Neural progenitor cell (in vitro differentiated cells): ENCODE measurements at regions not wholly inside any gene's neighbourhood (a gene's known extent, or its start where the extent isn't known, plus 50 kb on each side); places are given as distances from the start of the nearest gene placed in this dataset.

Experiments used
- DNase-seq: peaks from one replicate; pipeline ENCODE4 v3.0.0-alpha.2; 2016; ENCODE audit warnings: low spot score
- H2AFZ ChIP-seq: fragments of 200-600 bp; sonication (generic); replicated peaks from 2 replicates; pipeline ENCODE4 v1.6.1; 2016; ENCODE audit warnings: antibody characterized with exemption
- H3F3A ChIP-seq: fragments of 200-600 bp; sonication (generic); 2 replicates; pipeline ENCODE4 v1.6.1; 2016; ENCODE audit warnings: antibody characterized with exemption, low read depth
- H3K27ac ChIP-seq: fragments of 200-600 bp; sonication (generic); 2 replicates; pipeline ENCODE4 v1.5.1; 2016; ENCODE audit warnings: mild to moderate bottlenecking
- H3K27me3 ChIP-seq: fragments of 200-600 bp; sonication (generic); 2 replicates; pipeline ENCODE4 v1.6.1; 2016; ENCODE audit warnings: mild to moderate bottlenecking, moderate library complexity
- H3K36me3 ChIP-seq: fragments of 200-600 bp; sonication (generic); 2 replicates; pipeline ENCODE4 v1.5.1; 2016
- H3K4me1 ChIP-seq: fragments of 200-600 bp; sonication (generic); 2 replicates; pipeline ENCODE4 v1.6.1; 2016; ENCODE audit warnings: mixed run types
- H3K4me2 ChIP-seq: fragments of 200-600 bp; sonication (generic); 2 replicates; pipeline ENCODE4 v1.6.1; 2016
- H3K4me3 ChIP-seq: fragments of 200-600 bp; sonication (generic); 2 replicates; pipeline ENCODE4 v1.5.1; 2016
- H3K79me2 ChIP-seq: fragments of 200-600 bp; sonication (generic); 2 replicates; pipeline ENCODE4 v1.6.1; 2016; ENCODE audit warnings: low read depth
- H3K9ac ChIP-seq: fragments of 200-600 bp; sonication (generic); 2 replicates; pipeline ENCODE4 v1.6.1; 2016
- H3K9me3 ChIP-seq: fragments of 200-600 bp; sonication (generic); 2 replicates; pipeline ENCODE4 v1.5.1; 2016; ENCODE audit warnings: low read depth
- H4K20me1 ChIP-seq: fragments of 200-600 bp; sonication (generic); 2 replicates; pipeline ENCODE4 v1.6.1; 2016; ENCODE audit warnings: low read depth
- H3K27ac Mint-ChIP-seq: 3 replicates; pipeline ENCODE4 v1.8.0; 2021; ENCODE audit warnings: mixed read lengths
- H3K27me3 Mint-ChIP-seq: 2 replicates; pipeline ENCODE4 v1.8.0; 2022; ENCODE audit warnings: low read depth, mild to moderate bottlenecking, inconsistent platforms, moderate library complexity, mixed read lengths; ENCODE audit not compliant: insufficient read depth
- H3K36me3 Mint-ChIP-seq: 3 replicates; pipeline ENCODE4 v1.8.0; 2021; ENCODE audit warnings: mixed read lengths
- H3K4me1 Mint-ChIP-seq: 3 replicates; pipeline ENCODE4 v1.8.0; 2021; ENCODE audit warnings: mixed read lengths
- H3K4me3 Mint-ChIP-seq: 3 replicates; pipeline ENCODE4 v1.8.0; 2021; ENCODE audit warnings: mild to moderate bottlenecking, moderate library complexity, mixed read lengths
- H3K9me3 Mint-ChIP-seq: 3 replicates; pipeline ENCODE4 v1.8.0; 2020; ENCODE audit warnings: mixed read lengths
- EZH2 ChIP-seq: fragments of 200-600 bp; sonication (generic); IDR thresholded peaks from 2 replicates; pipeline ENCODE4 v1.6.1; 2017; ENCODE audit warnings: antibody characterized with exemption, mild to moderate bottlenecking, moderate library complexity
- EZH2phosphoT487 ChIP-seq: fragments of 200-600 bp; sonication (generic); IDR thresholded peaks from 2 replicates; pipeline ENCODE4 v1.6.1; 2017; ENCODE audit warnings: antibody characterized with exemption
- TF ChIP-seq, protein P1 (sequence below): fragments of 200-600 bp; sonication (generic); IDR thresholded peaks from 2 replicates; pipeline ENCODE4 v1.5.1; 2017; ENCODE audit warnings: antibody characterized with exemption, mild to moderate bottlenecking

DNA sequence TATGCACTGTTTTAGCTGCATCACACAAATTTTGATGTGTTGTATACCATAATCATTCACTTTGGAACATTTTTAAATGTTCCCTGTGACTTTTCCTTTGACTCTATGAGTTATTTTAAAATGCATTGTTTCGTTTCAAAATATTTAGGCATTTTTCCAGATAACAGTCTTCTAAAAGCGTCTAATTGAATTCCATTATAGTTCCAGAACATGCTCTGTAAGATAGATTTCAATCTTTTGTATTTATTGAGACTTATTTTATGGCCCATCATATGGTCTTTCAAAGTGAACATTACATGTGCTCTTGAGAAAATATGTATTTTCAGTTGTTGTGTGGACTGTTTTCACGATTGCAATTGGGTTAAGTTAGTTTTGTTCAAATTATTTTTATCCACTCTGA, 98.7 kb upstream of the ARHGAP5 start:
- Histone ChIP-seq H3K79me2 (no peaks in the 10 kb centered on the region), H4K20me1 (no peaks in the 10 kb centered on the region), H3K9me3 (no peaks in the 10 kb centered on the region), H3K4me3 (no peak overlapping the region), H3K4me2 (no peak overlapping the region), H3K9ac (no peak overlapping the region), H3K4me1 (no peaks in the 10 kb centered on the region), H3K27me3 (no peaks in the 10 kb centered on the region), H3K36me3 (no peaks in the 10 kb centered on the region), H3K27ac (no peak overlapping the region), H3F3A (no peaks in the 10 kb centered on the region), H2AFZ (no peak overlapping the region)
- Mint-ChIP-seq H3K4me1 (no peaks in the 10 kb centered on the region), H3K36me3 (peaks cover 5% of the 10 kb centered on the region), H3K27me3 (peaks cover 4% of the 10 kb centered on the region), H3K27ac (no peak overlapping the region), H3K9me3 (peaks cover 35% of the 10 kb centered on the region), H3K4me3 (no peak overlapping the region)
- DNase-seq: no peak
- TF ChIP-seq EZH2phosphoT487 (no peak), EZH2 (no peak)
- TF ChIP-seq, protein P1, sequence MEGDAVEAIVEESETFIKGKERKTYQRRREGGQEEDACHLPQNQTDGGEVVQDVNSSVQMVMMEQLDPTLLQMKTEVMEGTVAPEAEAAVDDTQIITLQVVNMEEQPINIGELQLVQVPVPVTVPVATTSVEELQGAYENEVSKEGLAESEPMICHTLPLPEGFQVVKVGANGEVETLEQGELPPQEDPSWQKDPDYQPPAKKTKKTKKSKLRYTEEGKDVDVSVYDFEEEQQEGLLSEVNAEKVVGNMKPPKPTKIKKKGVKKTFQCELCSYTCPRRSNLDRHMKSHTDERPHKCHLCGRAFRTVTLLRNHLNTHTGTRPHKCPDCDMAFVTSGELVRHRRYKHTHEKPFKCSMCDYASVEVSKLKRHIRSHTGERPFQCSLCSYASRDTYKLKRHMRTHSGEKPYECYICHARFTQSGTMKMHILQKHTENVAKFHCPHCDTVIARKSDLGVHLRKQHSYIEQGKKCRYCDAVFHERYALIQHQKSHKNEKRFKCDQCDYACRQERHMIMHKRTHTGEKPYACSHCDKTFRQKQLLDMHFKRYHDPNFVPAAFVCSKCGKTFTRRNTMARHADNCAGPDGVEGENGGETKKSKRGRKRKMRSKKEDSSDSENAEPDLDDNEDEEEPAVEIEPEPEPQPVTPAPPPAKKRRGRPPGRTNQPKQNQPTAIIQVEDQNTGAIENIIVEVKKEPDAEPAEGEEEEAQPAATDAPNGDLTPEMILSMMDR: no peak

DNA sequence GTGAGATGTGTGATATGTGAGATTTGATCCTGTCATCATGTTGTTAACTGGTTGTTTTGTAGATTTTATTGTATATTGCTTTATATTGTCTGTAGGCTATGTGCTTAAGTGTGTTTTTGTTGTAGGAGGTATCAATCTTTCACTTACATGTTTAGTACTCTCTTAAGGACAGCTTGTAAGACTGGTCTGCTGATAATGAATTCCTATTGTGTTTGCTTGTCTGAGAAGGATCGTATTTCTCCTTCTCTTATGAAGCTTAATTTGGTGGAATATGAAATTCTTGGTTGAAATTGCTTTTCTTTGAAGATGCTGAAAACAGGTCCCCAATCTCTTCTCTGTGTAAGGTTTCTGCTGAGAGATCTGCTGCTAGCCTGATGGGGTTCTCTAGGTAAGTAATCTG, 94.5 kb upstream of the ARHGAP5 start:
- Mint-ChIP-seq H3K27me3 (no peaks in the 10 kb centered on the region), H3K36me3 (peaks cover 5% of the 10 kb centered on the region), H3K4me3 (no peak overlapping the region), H3K9me3 (peaks cover 43% of the 10 kb centered on the region), H3K27ac (no peak overlapping the region), H3K4me1 (no peaks in the 10 kb centered on the region)
- Histone ChIP-seq H4K20me1 (no peaks in the 10 kb centered on the region), H3K79me2 (no peaks in the 10 kb centered on the region), H3F3A (no peaks in the 10 kb centered on the region), H3K4me3 (no peak overlapping the region), H3K9ac (no peak overlapping the region), H3K4me1 (no peaks in the 10 kb centered on the region), H3K36me3 (no peaks in the 10 kb centered on the region), H2AFZ (no peak overlapping the region), H3K27me3 (no peaks in the 10 kb centered on the region), H3K9me3 (no peaks in the 10 kb centered on the region), H3K27ac (no peak overlapping the region), H3K4me2 (no peak overlapping the region)
- DNase-seq: no peak
- TF ChIP-seq EZH2 (no peak), EZH2phosphoT487 (no peak)
- TF ChIP-seq, protein P1: no peak

- Histone ChIP-seq H3F3A (no peaks in the 10 kb centered on the region), H3K27ac (no peak overlapping the region), H4K20me1 (no peaks in the 10 kb centered on the region), H3K36me3 (no peaks in the 10 kb centered on the region), H2AFZ (no peak overlapping the region), H3K4me2 (no peak overlapping the region), H3K9me3 (no peaks in the 10 kb centered on the region), H3K4me1 (peaks cover 4% of the 10 kb centered on the region), H3K79me2 (no peaks in the 10 kb centered on the region), H3K9ac (no peak overlapping the region), H3K27me3 (no peaks in the 10 kb centered on the region), H3K4me3 (no peak overlapping the region)
- Mint-ChIP-seq H3K4me1 (peaks cover 2% of the 10 kb centered on the region), H3K27ac (no peak overlapping the region), H3K4me3 (no peak overlapping the region), H3K36me3 (peaks cover 5% of the 10 kb centered on the region), H3K27me3 (no peaks in the 10 kb centered on the region), H3K9me3 (peaks cover 33% of the 10 kb centered on the region)
- TF ChIP-seq EZH2phosphoT487 (no peak), EZH2 (no peak)
- TF ChIP-seq, protein P1: no peak
- DNase-seq: no peak
Observed at GRCh38 chr14:31986405-31986804, 90.7 kb upstream of the ARHGAP5 start.

- H3K9ac ChIP-seq: no peak overlapping the region
- no peaks in the 10 kb centered on the region for H3K36me3 ChIP-seq
- H3K4me2 ChIP-seq: no peak overlapping the region
- H3K4me3 ChIP-seq: no peak overlapping the region
- no peaks in the 10 kb centered on the region for H3K27me3 Mint-ChIP-seq
- H3F3A ChIP-seq: no peaks in the 10 kb centered on the region
- H3K9me3 Mint-ChIP-seq: peaks cover 21% of the 10 kb centered on the region
- TF ChIP-seq EZH2phosphoT487 (no peak), EZH2 (no peak)
- TF ChIP-seq, protein P1: no peak
- no peak for DNase-seq
- H3K4me1 Mint-ChIP-seq: peaks cover 2% of the 10 kb centered on the region
- peaks cover 4% of the 10 kb centered on the region for H3K36me3 Mint-ChIP-seq
- no peak overlapping the region for H3K27ac Mint-ChIP-seq
- no peaks in the 10 kb centered on the region for H3K27me3 ChIP-seq
- H4K20me1 ChIP-seq: no peaks in the 10 kb centered on the region
- H3K9me3 ChIP-seq: no peaks in the 10 kb centered on the region
- H3K4me3 Mint-ChIP-seq: no peak overlapping the region
- peaks cover 8% of the 10 kb centered on the region for H3K4me1 ChIP-seq
- H2AFZ ChIP-seq: no peak overlapping the region
- no peak overlapping the region for H3K27ac ChIP-seq
- no peaks in the 10 kb centered on the region for H3K79me2 ChIP-seq
Observed at GRCh38 chr14:31987721-31988120, 89.4 kb upstream of the ARHGAP5 start.
